HG03442 (cell line): ENCODE measurements at regions not wholly inside any gene's neighbourhood (a gene's known extent, or its start where the extent isn't known, plus 50 kb on each side); places are given as distances from the start of the nearest gene placed in this dataset.
"Not testable (repeated sequence)": the region's sequence is repeated elsewhere in the genome, so short reads cannot be mapped to it uniquely, and the experiment has no call there.

Source experiments
- ATAC-seq: cut with Tn5 transposase; IDR thresholded peaks from one replicate; pipeline ENCODE4 v1.9.1; 2021; ENCODE audit warnings: mild to moderate bottlenecking, moderate library complexity; ENCODE audit not compliant: unreplicated experiment

DNA sequence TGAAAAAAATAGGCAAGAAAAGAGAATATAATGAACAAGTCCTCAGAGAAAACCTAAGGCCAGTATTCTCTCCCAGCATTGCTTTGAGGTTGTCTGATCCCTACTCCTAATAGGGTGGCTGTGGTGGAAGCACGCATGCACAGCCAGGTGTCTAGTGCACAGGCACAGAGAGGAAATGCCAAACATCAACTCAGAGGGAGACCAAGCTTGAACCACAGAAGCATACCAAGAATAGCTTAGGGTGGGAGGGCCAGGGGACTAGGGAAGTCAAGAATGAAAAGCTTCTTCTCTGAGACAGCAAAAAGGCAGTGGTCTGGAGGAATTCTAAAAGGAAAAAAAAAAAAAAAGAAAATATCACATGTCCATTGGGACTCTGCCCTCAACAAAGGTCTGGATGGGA lies 244.1 kb upstream of the API5 start:
- no peak for ATAC-seq

DNA sequence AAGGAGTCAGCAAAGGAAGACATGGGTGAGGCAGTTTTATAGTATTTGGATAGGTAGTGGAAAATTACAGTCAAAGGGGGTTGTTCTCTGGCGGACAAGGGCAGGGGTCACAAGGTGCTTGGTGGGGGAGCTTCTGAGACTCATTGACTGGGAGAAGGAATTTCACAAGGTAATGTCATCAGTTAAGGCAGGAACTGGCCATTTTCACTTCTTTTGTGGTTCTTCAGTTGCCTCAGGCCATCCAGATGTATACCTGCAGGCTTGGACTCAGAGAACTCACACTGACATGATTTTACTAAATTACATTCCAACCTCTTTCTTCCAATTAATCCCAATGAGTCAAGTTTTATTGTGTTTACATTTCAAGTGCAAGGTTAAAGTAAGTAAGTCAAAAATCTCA lies 240.5 kb upstream of the API5 start:
- no peak for ATAC-seq

DNA sequence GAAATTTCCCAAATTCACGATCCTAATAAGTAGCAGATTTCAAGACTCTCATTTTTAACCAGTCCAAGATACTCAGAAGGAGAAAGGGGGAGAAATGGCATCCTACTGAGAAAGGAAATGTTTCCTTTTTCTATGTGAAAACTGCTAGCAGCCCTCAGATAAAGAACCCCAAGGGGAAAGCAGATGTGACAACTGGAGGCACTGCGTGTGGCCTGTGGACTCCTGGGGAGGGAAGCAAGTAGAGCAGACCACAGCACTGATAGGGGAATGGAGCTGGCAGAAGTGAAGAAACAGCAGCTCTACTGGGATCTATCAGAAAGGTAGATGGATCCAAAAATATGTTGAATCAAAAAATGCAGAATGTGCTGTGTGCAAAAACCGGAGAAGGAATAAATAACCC lies 239.7 kb upstream of the API5 start:
- ATAC-seq, result no peak

DNA sequence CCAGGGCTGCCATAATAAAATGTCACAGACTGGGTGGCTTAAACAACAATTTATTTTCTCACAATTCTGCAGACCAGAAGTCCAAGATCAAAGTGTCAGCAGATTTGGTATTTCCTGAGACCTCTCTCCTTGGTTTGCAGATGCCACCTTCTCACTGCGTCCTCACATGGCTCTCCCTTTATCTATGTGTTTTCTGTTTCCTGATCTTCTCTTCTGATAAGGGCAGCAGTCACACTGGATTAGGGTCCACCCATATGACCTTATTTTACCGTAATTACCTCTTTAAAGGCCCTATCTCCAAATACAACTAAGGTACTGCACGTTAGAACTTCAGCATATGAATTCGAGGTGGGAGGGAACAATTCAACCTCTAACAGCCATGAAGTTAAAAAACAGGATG lies 238.9 kb upstream of the API5 start:
- ATAC-seq, result no peak

DNA sequence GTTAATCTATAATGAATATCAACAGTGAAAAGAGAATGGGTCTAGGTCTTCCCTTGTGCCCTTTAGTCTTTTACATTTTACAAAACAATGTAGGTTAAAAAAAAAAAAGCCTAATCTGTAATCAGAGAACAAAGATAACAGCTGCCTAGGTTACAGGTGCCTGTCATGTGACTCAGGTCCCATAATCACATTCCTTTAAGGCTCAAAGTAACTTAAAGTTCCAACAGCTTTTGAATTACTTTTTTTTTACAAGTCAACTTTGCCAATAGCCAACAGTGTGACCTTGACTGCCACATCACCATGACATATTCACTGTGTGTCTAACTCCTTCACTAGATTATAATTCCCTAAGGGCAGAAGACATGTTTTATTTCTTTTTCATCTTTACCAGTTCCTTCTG lies 237.0 kb upstream of the API5 start:
- no peak for ATAC-seq

DNA sequence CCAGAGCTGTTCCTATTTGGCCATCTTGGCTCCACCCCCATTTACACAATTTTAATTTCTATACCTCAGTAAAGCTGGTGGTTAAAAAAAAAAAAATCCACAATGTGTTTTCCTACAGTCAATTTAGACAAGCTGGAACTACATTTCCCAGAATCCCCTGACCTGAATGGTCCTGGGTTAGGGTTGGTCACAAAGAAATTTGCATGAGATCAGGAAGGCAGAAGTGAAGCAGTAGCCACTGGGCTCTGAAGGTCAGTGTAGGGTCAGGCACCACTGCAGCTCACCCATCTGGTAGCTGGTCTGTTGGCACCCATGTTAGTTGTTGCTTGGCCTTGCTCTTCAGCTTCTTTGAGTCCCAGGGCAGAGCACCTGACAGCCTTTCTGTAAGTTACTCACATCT lies 210.7 kb upstream of the API5 start:
- no peak for ATAC-seq

DNA sequence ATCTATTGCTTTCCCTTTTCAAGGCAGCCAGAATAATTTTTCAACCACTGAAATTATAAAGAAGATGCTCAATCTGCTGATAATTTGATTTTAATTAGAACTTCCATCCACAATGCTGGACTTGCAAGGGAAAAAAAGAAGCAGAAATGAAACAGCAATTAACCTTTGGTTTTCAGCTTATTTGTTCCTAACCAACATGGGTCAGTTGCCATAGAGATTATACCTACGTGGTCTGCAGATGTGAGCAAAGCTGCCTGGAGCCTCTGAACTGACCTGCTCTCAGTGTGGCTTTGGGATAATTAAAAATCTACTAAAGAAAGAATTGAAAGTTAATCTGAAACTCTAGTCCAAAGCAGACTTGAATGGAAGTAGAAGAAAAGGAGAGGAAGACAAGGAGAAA lies 195.7 kb upstream of the API5 start:
- no peak for ATAC-seq

DNA sequence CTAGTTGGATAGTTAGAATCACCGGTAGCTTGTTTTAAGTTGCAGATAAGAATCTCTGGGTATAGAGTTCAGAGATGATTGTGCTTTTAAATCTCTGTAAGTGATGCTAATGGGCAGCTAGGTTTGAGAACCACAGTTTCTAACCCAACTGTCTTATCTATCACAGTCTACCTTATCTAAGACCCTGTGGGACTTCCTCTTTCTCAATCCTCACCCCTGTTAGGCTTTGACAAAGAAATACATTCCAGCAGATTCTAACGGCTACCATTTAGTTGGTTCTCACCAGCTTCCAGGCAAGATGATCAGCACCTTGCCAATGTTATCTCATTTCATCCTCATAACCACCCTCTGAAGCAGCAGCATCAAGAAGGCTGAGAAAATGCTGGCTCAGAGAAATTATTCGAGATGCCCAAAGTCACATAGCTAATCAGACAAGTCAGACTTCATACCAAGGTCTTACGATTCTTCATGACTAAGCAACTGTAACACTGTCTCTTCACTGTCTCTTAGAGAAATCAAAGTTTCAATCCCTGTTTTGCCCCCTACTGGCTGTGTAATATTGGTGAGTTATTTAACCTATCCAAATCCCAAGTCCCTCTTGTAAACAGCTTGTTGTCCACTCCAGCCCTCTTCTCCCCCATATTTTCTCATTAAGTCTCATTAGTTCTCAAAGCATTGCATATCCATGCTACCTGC lies 192.4 kb upstream of the API5 start:
- no peak for ATAC-seq

DNA sequence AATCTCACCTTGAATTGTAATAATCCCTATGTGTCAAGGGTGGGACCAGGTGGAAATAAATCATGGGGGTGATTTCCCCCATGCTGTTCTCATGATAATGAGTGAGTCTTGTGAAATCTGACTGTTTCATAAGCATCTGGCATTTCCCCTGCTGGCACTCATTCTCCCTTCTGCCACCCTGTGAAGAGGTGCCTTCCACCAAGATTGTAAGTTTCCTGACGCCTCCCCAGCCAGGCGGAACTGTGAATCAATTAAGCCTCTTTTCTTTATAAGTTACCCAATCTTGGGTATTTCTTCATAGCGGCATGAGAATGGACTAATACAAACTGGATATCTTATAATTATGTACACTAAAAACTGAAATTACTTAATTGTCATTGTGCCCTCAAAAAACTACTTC lies 189.2 kb upstream of the API5 start:
- no peak for ATAC-seq

DNA sequence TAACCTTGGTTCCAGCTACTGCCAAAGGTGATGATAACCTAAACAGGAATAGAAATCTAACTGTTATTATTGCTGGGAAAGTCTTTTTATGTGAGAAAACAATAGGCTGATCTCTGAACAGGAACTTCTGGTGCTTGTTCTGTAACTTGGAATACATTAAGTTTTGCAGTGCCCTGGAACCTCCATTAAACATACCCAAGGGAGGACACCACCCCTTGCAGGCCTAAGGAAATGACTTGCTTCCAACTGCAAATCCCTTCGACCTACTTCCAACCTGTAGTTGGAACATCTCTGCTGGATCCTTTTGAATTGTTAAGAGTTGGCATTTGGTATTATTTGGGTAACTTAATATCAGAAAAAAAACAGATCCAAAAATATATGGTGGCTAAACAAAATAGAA lies 188.4 kb upstream of the API5 start:
- ATAC-seq, result no peak

DNA sequence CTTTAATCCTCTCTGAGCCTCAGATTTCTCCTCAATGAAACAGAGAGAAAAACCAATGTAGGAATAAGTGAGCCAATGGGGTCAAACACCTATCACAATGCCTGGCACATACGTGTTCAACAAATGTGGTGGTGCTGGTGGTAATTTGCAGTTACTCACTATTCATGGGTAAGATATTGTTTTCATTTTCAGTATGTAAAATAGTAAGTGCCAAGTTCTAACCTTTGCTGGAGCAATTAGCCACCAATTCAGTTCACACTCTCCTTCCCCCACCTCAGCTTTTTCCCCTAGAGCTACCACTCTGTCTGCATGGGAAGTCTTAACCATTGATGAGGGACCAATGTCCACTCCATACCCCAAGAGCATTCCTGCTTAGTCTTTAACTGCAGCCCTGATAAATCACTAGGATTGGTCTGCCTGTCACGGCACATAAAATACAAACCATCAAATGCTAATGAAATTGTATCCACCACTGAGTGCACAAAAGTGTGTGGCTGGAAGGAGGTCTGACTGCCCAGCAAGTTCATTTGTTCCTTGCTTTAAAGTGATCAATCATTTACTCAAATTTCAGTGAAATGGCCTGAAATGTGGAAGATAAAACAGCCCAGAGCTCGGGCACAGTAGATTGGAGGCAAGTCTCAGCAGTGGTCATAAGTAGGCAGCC lies 187.4 kb upstream of the API5 start:
- ATAC-seq, result no peak

DNA sequence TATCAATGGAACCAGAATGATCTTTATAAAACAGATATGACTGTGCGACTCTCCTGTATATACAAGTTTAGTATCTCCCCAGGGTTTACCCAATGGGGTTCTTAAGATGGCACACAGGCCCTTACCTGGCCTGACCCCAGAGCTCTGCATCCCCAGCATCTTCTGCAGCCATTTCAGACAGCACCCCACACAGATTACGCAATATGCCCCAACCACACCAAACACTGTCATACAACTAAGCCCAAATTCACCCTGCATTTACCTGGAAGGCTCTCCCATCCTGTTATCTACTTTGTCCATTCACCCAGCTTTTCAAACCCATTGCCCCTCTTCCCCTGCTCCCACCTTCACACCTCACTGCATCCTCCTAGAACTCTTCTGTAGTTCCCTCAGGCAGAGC lies 182.5 kb upstream of the API5 start:
- ATAC-seq, result no peak

DNA sequence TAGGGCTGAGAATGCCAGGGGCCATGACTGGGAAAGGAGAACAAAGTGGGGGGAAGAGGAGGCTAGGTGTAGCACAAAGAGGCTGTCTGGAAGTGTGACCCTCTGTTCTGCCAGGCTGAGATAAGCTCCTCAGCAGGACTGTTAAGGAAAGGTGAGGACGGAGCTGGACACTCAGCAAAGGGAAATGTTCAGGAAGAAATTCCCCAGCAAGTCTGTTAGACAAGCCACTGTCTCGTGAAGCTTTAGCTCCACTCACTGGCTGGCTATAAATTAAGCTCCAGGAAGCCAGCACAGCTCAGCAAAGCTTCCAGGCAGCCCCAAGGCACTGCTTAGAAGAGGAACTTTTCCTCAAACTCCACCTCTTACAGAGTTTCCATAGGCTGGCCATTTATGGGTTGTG lies 181.2 kb upstream of the API5 start:
- peak; percentile 58 for ATAC-seq

DNA sequence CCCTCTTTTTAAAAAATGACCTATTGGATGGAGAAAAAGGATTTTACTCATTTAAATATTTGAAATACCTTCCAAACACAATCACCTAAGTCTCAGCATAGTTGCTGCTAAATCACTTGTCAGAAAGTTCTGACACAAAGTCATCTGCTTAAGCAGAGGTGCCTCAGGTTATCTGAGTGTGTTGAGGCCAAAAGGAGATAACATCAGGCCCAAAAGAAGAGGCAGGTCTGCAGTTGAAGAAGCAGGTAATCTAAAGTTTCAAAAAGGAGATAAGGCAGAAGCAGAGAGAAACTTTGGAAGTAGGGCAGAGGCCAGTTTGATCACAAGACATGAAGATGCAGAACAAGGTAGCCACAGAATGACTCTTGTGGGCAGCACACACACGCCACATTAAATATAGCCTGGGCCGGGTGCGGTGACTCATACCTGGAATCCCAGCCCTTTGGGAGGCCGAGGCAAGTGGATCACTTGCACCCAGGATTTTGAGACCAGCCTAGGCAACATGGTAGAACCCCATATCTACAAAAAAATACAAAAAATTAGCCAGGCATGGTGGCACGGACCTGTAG lies 175.7 kb upstream of the API5 start:
- ATAC-seq, result peak; percentile 97

DNA sequence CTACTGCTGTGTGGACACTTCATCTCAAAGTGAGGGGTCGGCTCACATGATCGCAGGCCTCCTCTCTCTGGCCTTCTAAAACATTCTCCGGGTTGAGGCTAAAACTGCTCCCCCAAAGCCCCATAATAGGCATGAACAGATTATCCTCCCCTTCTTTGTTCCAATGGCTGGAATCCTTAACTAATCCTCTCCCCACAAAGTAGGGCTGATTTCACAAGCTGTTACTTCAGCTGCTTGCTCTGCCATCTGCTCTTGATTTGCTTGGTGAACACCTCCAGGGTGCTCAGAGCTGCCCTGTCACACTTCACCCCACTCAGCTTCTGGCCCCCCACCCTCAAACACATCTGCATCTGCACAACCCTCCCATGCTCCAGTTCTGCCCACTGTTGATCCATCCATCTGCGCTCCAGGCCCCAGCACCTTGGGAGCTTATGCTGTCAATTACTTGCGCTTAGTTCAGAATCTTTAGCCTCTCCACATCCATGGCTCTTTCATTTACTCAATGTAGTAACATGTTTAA lies 173.1 kb upstream of the API5 start:
- no peak for ATAC-seq

DNA sequence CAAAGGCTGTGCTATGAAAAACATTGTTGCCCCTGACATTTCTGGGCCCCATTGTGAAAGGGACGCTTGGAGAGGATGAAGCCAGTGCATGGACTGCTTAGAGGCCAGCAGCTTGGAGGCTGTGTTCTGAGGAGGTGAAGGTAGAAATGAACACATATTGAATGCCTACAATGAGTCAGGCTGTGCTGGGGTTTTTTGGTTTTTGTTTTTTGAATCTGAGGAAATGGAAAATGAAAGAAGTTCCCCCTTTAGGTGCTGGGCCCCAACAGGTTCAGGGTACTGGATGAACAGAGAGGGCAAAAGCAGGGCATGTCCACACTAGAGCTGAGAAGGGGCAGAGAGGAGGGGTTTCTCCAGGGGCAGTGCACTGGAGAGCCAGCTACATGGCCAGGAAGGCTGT lies 166.1 kb upstream of the API5 start:
- ATAC-seq, result peak; percentile 88

DNA sequence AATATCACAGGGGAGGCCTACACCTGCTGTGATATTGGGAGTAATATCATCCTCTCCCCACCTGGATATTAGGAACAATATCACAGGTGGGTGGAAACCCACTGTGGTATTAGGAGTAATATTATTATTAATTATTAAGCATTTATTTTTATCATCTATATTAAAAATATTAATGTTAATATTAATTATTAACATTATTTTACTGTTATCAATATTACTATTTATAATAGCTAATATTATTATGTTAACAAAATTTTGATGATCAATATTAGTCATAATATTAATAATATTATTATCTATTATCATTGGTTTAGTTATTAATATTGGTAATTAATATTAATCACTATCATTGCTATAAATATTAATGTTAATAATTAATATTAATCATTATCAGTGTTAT lies 161.1 kb upstream of the API5 start:
- ATAC-seq, result no peak

DNA sequence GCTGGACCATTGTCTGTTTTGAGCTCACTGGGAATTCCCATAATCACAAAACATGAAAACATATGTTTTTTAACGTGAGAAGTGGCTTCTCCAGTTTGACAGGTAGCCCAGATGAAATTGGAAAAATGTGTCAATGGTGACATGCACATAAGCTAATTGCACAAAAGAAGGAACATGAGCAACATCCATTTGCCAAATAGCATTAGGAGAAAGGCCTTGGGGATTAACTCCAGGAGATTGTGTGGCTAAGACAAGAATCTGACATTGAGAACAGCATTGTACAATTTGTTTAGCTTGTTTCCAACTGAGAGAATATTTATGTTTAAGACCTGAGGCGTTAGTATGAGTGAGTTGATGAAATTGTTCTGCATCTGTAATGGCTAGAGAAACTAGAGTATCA lies 147.0 kb upstream of the API5 start:
- ATAC-seq, result no peak

DNA sequence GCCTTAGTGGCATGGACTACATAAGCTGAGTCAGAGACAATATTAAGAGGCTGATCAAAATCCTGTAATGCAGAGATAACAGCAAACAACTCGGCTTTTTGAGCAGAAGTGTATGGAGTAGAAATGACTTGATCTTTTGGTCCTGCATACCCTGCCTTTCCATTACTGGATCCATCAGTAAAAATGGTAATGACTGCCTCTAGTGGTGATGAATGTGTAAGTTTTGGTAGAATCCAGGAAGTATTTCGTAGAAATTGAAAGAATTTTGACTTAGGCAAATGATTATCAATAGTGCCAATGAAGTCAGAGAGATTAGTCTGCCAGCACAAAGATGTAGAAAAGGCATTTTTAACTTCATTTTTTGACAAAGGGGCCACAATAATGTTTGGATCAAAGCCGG lies 146.4 kb upstream of the API5 start:
- not testable (repeated sequence) for ATAC-seq

DNA sequence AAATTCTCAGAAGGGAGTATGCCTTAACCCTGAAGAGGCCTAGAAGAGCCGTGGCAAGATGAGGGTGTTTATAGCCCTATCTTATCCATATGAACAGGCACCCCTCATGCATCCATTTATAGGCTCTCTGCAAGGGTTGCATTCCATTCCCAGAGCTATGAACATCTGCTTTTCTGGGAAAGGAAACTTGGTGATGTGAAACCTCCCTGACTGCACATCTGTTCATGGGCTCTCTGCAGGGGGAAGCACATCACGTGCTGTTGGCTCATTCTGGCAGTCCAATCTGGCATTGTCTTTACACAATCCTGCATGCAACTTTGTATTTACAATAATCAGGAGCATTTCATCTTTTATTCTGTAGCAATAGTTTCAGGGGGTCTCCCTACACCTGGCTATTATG lies 143.6 kb upstream of the API5 start:
- ATAC-seq, result not testable (repeated sequence)

DNA sequence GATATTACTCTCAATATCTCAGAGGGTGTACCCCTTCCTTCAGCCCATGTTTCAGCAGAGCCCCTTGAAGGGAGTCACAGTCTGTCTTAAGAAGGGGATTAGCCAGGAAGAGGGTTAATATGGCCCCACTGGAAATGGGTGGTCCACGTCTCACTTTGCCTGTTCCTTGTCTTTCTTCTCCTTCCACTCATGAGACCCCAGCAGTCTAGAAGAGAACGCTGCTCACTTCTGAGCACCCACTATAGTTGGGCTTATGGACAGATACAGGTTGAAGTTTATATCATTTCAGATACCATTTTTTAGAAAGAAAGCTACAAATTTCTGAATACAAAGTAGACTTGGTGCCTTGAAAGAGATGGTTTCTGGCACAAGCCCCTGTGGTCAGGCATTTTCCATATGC lies 139.3 kb upstream of the API5 start:
- no peak for ATAC-seq

DNA sequence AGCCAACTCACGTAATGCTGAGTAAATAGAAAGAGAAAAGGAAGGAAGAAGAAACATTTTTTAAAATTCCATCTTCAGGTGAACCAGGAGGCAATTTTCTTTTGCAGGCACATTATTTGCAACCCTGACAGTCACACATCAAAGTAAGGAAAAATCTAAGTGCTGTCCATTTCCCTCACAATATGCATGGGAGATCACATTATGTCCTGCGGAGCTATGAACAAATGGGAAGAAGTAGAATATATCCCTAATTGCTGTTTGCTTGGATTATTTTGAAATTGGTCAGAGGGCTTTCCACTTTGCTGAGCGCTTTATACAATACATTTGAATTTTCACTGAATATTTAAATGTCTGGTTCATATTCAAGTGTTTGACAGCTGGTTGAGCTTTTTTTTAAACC lies 133.8 kb upstream of the API5 start:
- no peak for ATAC-seq
